ENCODE measurements at regions not wholly inside any gene's neighbourhood (a gene's known extent, or its start where the extent isn't known, plus 50 kb on each side); places are given as distances from the start of the nearest gene placed in this dataset.

DNA sequence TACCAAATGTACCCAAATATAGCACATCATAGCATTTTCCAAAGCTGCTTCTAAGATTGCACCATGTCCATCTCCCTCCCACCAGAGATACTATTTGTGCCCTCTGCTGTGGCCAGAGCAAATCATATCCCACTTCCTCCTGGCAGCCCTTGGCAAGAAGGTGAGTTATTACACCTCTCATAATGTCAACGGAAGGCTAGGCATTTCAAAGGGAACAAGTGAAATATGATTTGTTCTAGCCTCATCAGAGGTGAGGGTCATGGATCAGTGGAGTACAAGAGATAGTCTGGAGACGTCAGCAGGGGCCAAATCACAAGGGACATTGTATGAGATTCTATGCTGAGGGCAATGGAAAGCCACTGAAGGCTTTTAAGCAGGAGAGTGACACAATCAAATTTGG, 90.2 kb upstream of the BCAR3 start:
- TF ChIP-seq EZH2 (IDR thresholded peaks at IDR 0.05; ENCODE audit: insufficient read depth, low read length) (no peak), CTCF (IDR thresholded peaks at IDR 0.05; ENCODE audit: insufficient read depth, low read depth, low read length) (no peak)
- Histone ChIP-seq H4K20me1 (ENCODE audit: insufficient read depth, low read length) (no peaks in the 10 kb centered on the region), H3K27me3 (ENCODE audit: insufficient read depth, low read length) (no peaks in the 10 kb centered on the region), H3K4me2 (ENCODE audit: low read length) (no peak overlapping the region), H3K79me2 (ENCODE audit: insufficient read depth, low read length) (no peaks in the 10 kb centered on the region), H3K36me3 (ENCODE audit: insufficient read depth, low read length) (no peaks in the 10 kb centered on the region), H2AFZ (ENCODE audit: low read depth, low read length) (no peak overlapping the region), H3K9ac (ENCODE audit: low read length) (no peak overlapping the region), H3K4me3 (ENCODE audit: insufficient read depth, low read depth, low read length) (no peak overlapping the region), H3K4me1 (ENCODE audit: insufficient read depth, low read length) (peaks cover 8% of the 10 kb centered on the region), H3K27ac (ENCODE audit: low read depth, low read length) (no peak overlapping the region), H3K9me3 (ENCODE audit: insufficient read depth, low read depth, low read length) (no peaks in the 10 kb centered on the region)
- Mint-ChIP-seq H3K4me3 (ENCODE audit: unreplicated experiment) (no peak overlapping the region), H3K27ac (ENCODE audit: unreplicated experiment) (no peak overlapping the region), H3K27me3 (ENCODE audit: low read depth, unreplicated experiment) (no peaks in the 10 kb centered on the region), H3K4me1 (ENCODE audit: low read depth, unreplicated experiment) (peaks cover 20% of the 10 kb centered on the region), H3K36me3 (ENCODE audit: low read depth, unreplicated experiment) (no peaks in the 10 kb centered on the region), H3K9me3 (ENCODE audit: unreplicated experiment) (peaks cover 2% of the 10 kb centered on the region)
- DNase-seq (ENCODE audit: low read depth) (no peak), FAIRE-seq (no peak)

GRCh38 chr1:93770640-93771039, 89.0 kb upstream of the BCAR3 start:
- Histone ChIP-seq H3K27me3 (ENCODE audit: insufficient read depth, low read length) (no peaks in the 10 kb centered on the region), H3K9me3 (ENCODE audit: insufficient read depth, low read depth, low read length) (no peaks in the 10 kb centered on the region), H3K4me2 (ENCODE audit: low read length) (no peak overlapping the region), H3K4me1 (ENCODE audit: insufficient read depth, low read length) (peaks cover 8% of the 10 kb centered on the region), H3K36me3 (ENCODE audit: insufficient read depth, low read length) (no peaks in the 10 kb centered on the region), H2AFZ (ENCODE audit: low read depth, low read length) (no peak overlapping the region), H4K20me1 (ENCODE audit: insufficient read depth, low read length) (no peaks in the 10 kb centered on the region), H3K4me3 (ENCODE audit: insufficient read depth, low read depth, low read length) (no peak overlapping the region), H3K27ac (ENCODE audit: low read depth, low read length) (no peak overlapping the region), H3K79me2 (ENCODE audit: insufficient read depth, low read length) (no peaks in the 10 kb centered on the region), H3K9ac (ENCODE audit: low read length) (no peak overlapping the region)
- H3K36me3 Mint-ChIP-seq (ENCODE audit: low read depth, unreplicated experiment): no peaks in the 10 kb centered on the region
- peaks cover 2% of the 10 kb centered on the region for H3K9me3 Mint-ChIP-seq (ENCODE audit: unreplicated experiment)
- H3K27me3 Mint-ChIP-seq (ENCODE audit: low read depth, unreplicated experiment): no peaks in the 10 kb centered on the region
- no peak overlapping the region for H3K27ac Mint-ChIP-seq (ENCODE audit: unreplicated experiment)
- FAIRE-seq: no peak
- H3K4me1 Mint-ChIP-seq (ENCODE audit: low read depth, unreplicated experiment): peaks cover 24% of the 10 kb centered on the region
- TF ChIP-seq EZH2 (IDR thresholded peaks at IDR 0.05; ENCODE audit: insufficient read depth, low read length) (no peak), CTCF (IDR thresholded peaks at IDR 0.05; ENCODE audit: insufficient read depth, low read depth, low read length) (no peak)
- DNase-seq (ENCODE audit: low read depth): no peak
- no peak overlapping the region for H3K4me3 Mint-ChIP-seq (ENCODE audit: unreplicated experiment)

DNA sequence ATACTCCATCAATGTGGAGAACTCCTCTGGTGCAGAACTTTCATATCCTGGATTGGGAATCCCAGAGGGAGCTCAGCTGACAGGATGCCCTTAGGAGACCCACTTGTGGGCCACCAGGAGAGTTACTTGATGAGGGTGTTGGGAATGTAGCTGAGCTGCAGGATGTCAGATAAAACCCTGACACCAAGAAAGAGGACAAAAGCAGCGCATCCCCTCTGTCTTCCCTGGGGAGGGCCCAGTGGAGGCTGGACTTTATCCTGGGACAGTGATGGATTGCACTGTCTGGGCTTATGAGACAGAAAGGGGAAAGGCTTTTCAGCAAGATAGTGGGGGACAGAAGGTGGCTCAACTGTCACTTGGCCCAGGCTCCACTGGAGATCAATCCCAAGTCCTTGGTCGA, 88.1 kb upstream of the BCAR3 start:
- H3K36me3 Mint-ChIP-seq (ENCODE audit: low read depth, unreplicated experiment): no peaks in the 10 kb centered on the region
- H4K20me1 ChIP-seq (ENCODE audit: insufficient read depth, low read length): no peaks in the 10 kb centered on the region
- H3K27ac Mint-ChIP-seq (ENCODE audit: unreplicated experiment): no peak overlapping the region
- DNase-seq (ENCODE audit: low read depth): no peak
- FAIRE-seq: no peak
- H3K4me3 Mint-ChIP-seq (ENCODE audit: unreplicated experiment): no peak overlapping the region
- H3K27ac ChIP-seq (ENCODE audit: low read depth, low read length): no peak overlapping the region
- peaks cover 8% of the 10 kb centered on the region for H3K4me1 ChIP-seq (ENCODE audit: insufficient read depth, low read length)
- H3K4me1 Mint-ChIP-seq (ENCODE audit: low read depth, unreplicated experiment): peaks cover 23% of the 10 kb centered on the region
- H2AFZ ChIP-seq (ENCODE audit: low read depth, low read length): no peak overlapping the region
- no peaks in the 10 kb centered on the region for H3K36me3 ChIP-seq (ENCODE audit: insufficient read depth, low read length)
- no peaks in the 10 kb centered on the region for H3K27me3 ChIP-seq (ENCODE audit: insufficient read depth, low read length)
- peaks cover 2% of the 10 kb centered on the region for H3K9me3 Mint-ChIP-seq (ENCODE audit: unreplicated experiment)
- no peaks in the 10 kb centered on the region for H3K9me3 ChIP-seq (ENCODE audit: insufficient read depth, low read depth, low read length)
- no peak overlapping the region for H3K4me3 ChIP-seq (ENCODE audit: insufficient read depth, low read depth, low read length)
- H3K4me2 ChIP-seq (ENCODE audit: low read length): no peak overlapping the region
- no peaks in the 10 kb centered on the region for H3K27me3 Mint-ChIP-seq (ENCODE audit: low read depth, unreplicated experiment)
- no peak overlapping the region for H3K9ac ChIP-seq (ENCODE audit: low read length)
- H3K79me2 ChIP-seq (ENCODE audit: insufficient read depth, low read length): no peaks in the 10 kb centered on the region
- TF ChIP-seq EZH2 (IDR thresholded peaks at IDR 0.05; ENCODE audit: insufficient read depth, low read length): no peak
- no peak for TF ChIP-seq CTCF (IDR thresholded peaks at IDR 0.05; ENCODE audit: insufficient read depth, low read depth, low read length)
